COLO668 (cell line): ENCODE measurements at regions not wholly inside any gene's neighbourhood (a gene's known extent, or its start where the extent isn't known, plus 50 kb on each side); places are given as distances from the start of the nearest gene placed in this dataset.
"Not testable (repeated sequence)": the region's sequence is repeated elsewhere in the genome, so short reads cannot be mapped to it uniquely, and the experiment has no call there.

ENCODE experiments used
- DNase-seq: peaks from one replicate; lab custom pipeline; 2025; ENCODE audit not compliant: unreplicated experiment; lab: John Stamatoyannopoulos, UW

DNA sequence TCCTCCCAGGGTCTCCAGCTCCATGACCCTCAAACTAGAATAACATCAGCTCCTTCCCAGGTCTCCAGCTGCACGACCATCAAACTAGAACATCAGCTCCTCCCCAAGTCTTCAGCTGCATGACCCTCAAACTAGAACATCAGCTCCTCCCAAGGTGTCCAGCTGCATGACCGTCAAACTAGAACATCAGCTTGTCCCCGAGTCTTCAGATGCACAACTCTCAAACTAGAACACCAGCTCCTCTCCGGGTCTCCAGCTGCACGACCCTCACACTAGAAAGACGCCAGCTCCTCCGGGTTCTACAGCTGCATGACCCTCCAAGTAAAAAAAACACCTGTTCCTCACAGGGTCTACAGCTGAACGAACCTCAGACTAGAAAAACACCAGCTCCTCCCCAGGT, 312.9 kb upstream of the TFPI start:
- DNase-seq: no peak

GRCh38 chr2:187869195-187869594, 315.0 kb upstream of the TFPI start:
- peak; percentile 18 for DNase-seq

- DNase-seq: no peak
Measured at GRCh38 chr2:187871506-187871905, 317.3 kb upstream of the TFPI start.

GRCh38 chr2:187873132-187873531, 318.9 kb upstream of the TFPI start:
- DNase-seq: no peak

DNA sequence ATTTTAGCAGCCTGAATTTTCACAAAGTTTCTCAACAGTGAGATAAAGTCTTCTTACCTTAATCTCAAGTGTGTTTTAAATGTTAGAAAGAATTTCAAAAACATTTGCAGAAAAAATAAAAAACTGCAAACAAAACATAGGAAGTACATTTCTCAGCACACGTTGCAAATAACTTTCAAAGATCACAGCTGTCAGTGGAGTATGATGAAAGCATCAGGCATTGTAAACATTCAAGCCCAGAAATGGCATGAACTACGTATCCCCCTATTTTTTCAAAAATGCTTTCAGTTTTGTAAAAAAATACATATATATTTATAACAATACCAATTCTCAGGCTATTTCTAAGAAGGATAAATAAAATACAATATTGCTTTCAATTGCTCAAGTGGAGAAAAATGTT, 320.6 kb upstream of the TFPI start:
- no peak for DNase-seq

DNA sequence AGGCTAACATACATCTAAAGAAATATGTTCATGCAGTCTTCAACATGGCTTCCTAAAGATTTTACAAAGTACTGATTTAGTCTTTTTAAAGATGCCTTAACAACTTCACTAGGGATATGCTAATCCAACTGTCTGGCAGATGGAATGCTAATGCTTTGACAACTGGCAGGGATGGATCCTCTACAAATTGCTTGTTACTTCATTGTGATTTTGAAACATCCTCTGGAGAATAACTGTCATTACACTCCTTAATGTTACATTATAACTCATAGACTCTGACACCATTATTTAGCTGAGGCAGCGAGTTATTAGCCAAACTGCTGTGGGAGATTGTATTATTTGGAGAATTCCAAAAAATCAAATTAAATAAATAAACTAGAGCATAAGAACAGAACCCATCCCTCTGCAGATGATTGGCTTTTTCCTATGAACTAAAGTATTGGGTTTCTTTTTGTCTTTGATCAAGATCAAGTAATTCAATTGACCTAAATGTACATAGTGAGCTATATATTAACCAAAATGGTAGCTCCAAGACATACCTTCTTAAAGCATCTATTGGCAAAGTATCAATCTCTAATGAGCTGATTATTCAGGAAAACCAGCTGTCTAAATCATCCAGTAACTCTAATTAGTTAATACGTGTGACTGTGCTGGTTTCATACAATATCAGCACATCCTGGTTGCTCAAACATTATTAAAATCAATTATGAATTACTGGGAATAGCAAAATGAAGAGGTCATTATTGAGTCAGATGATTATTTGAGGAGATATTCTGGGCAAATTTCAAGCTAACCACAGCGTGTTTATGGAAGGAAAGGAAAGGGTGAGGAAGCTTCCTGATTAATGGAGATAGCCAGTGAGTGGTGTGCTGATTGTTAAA, 321.3 kb upstream of the TFPI start:
- DNase-seq: no peak

DNA sequence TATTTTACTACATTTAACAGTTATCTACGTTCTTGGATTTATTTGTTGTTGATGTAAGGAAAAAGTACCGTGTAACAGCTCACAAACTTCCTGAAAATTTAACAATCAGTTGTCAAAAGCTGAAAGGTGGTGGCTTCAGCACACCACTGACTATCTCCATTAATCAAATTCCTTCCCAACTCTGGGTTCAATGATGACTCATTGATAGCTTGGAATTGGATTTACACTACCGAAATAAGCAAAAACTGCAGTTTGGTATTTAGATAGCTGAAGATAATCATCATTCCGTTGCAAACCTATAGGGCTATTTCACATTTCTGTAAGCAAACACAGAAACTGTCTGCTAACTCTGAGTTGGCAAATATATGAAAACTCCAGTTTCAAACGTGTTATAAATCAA, 322.3 kb upstream of the TFPI start:
- no peak for DNase-seq

DNA sequence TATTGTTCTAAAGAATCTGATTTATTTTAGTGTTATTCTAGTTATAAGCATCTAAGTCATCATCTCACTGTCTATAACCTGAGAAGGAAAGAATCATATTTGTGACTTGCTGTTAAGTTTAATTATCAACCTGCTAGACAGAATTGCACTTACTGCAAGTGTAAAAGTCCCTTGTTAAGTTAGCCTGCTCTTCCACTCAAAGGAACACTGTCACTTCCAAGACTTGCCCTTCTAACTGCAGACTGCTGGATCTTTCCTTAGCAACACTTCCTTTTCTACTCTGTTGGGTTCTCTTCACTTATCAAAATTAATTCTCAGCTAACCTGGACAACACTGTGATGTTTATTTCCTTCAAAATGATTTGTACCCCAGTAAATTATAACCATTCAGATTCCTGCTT, 323.2 kb upstream of the TFPI start:
- DNase-seq: no peak

DNA sequence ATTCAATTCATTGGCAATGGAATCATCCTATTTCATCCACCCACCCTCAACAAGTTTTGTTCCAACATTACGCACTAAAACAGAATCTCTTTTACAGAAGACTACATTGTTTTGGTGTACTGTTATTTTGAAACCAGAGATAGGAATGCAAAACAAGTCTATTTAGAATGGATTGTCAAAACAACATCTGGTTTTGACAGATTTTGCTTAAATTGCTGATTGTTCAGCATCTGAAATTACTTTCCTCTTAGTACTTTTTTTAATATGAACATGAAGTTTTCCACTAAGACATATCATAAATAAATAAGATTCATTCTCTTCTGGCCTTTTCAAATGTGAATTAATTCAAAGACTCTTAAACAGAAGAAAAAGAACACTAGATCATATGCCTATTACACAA, 323.9 kb upstream of the TFPI start:
- no peak for DNase-seq

DNA sequence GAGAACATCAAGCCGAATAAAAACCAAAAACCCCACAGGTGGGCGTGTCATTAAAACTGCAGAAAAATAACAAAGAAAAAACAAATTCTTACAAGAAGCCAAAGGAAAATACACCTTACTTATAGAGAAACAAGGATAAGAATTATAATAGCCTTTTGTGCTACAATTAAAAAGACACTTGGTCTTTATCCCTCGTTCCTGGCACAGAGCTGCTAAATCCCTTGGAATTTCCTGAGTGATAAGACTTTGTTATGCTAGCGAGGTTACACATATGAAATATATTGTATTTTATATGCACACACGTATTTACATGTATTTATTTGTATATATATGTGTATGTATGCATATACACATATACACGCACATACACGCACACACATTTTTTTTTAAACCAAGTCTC, 325.3 kb upstream of the TFPI start:
- DNase-seq: no peak

DNA sequence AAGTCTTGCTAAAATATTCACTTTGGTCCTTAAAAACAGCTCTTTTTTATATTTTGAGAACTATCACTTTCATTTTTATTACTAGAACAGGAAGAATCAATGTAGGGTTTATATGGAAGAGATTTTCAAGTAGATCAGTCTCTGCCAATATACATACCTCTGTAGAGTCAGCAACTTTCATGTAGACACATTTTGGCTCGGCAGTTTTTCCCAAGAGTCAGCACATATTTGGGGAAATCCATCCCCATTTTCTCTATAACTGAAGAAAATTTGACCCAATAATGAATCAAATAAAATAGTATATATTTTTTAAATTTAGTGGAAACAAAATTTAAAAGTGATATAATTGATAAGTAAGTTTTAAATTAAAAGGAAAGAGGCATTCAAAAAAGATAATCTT, 329.8 kb upstream of the TFPI start:
- no peak for DNase-seq

- DNase-seq: peak; percentile 16
Measured at GRCh38 chr2:187890690-187891089, 336.5 kb upstream of the TFPI start.

- no peak for DNase-seq
Measured at GRCh38 chr2:187900021-187900420, 345.8 kb upstream of the TFPI start.

DNA sequence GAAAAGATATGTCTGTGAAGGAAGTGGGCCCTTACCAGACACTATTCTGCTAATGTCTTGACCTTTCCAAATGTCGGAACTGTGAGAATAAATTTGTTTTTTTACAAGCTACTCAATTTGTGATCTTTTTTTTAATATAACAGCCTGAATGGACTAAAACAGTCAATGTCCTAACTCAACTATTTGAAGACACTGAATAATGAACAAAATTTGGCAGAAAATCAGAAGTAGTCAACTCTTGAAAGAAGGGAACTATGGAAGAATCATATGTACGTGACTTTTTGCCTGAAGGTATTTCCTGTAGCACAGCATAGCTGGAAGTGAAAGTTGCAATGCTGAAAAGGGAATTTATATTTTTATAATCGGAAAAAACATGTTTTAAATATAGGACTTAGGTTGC, 351.8 kb upstream of the TFPI start:
- DNase-seq: no peak

GRCh38 chr2:187910922-187911321, 356.7 kb upstream of the TFPI start:
- not testable (repeated sequence) for DNase-seq

DNA sequence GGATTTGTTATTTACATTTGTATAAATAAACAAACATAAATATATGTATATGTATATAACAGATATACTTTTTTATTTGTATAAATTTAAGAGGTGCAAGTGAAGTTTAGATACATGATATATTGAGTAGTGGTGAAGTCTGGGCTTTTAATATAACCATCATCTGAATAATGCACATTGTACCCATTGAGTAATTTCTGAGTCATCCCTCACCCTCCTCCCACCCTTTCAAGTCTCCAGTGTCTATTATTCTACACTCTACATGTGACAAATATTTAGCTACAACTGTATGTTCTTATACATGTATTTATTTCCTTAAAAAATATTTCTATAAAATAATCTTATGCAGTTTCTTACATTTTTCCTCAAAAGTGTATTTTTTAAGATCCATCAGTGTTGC, 358.7 kb upstream of the TFPI start:
- no peak for DNase-seq

GRCh38 chr2:187915810-187916209, 361.6 kb upstream of the TFPI start:
- DNase-seq: no peak

DNA sequence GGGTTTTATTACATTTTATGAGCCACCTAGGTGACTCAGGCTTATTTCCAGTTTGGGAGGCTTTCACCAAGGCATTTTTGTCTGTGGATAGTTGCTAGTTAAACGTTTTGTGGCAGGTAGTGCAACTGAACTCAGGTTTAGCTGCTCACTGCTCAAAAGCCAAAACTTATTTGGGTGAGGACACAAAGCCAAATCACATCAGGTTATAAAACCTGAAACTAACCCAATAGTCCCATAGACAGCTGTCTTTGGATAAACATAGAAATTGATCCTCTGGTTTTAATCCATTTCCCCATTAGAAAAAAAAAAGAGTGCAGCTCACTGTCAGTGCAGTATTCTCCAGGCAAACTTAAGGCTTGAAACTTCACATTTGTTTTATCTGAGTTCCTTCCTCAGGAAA, 362.6 kb upstream of the TFPI start:
- no peak for DNase-seq

GRCh38 chr2:187917535-187917934, 363.3 kb upstream of the TFPI start:
- no peak for DNase-seq

- no peak for DNase-seq
Measured at GRCh38 chr2:187918996-187919821, 365.0 kb upstream of the TFPI start.

DNA sequence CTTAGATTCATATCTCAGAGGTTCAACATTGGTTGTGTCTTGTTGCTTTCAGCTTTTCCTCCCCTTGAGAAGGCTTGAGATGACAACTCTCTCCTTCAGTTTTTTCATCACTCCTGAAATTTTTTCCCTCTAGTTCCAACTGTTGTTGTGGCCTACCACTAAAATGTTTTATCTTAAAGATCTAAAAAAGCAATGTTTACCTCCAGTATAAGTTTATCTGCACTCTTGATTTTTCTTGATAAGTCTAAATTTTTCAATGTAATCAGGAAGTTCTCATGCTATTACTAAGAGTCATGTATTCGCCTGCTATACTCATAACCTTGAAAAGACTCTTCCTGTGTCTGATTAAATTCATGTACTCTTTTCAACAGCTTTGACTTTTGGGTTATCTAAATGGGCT, 366.3 kb upstream of the TFPI start:
- no peak for DNase-seq

DNA sequence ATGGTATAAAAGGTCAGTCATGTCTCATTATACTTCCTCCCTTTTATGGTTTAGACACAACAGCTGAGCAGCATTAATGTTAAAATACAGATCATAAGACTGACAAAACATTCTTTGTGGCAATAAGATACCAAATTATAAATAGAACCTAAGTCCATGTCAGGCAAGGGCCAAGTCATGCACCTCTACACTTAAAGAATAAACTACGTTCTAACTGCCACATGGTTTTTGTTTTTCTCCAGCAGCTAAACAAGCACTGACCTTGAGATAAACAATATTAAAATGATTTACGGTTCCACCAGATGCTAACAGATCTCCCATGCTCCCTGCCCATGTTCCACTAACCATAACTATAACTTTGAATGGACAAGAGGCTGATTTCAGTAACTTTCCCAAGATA, 368.6 kb upstream of the TFPI start:
- no peak for DNase-seq
